ENCODE measurements at regions not wholly inside any gene's neighbourhood (a gene's known extent, or its start where the extent isn't known, plus 50 kb on each side); places are given as distances from the start of the nearest gene placed in this dataset.

DNA sequence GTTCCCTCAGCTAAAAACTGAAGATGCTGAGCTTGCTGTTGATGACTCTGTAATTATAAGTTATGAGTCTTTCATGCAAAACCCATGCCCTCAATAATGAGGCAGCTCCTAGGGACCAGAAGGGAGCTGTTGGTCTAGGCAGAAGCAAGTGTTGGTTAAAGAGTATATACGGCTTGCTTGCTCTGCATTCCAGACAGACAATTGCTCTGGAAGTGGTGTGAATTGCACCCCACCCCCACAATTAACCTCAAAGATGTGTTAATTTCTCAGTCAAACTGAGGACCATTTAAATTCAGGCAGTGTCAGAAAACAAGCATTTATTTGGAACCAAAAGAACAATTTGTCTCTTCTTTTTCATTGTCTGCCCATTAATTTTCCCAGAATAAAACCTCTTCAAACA lies 163.5 kb upstream of the EOMES start:
- Histone ChIP-seq H3K4me3 (ENCODE audit: insufficient read depth, low read depth, low read length) (no peak overlapping the region), H3K36me3 (replicated peaks; ENCODE audit: control insufficient read depth, insufficient read depth, low read length) (no peaks in the 10 kb centered on the region), H3K27me3 (ENCODE audit: control insufficient read depth, insufficient read depth, low read length) (peaks cover 8% of the 10 kb centered on the region; the same call in 1 of the 2 replicates)
- DNase-seq: no peak

GRCh38 chr3:27888562-27888961 lies 166.4 kb upstream of the EOMES start:
- Histone ChIP-seq H3K4me3 (ENCODE audit: insufficient read depth, low read depth, low read length) (no peak overlapping the region), H3K36me3 (replicated peaks; ENCODE audit: control insufficient read depth, insufficient read depth, low read length) (no peaks in the 10 kb centered on the region), H3K27me3 (ENCODE audit: control insufficient read depth, insufficient read depth, low read length) (peaks cover 6% of the 10 kb centered on the region; the same call in 1 of the 2 replicates)
- no peak for DNase-seq

DNA sequence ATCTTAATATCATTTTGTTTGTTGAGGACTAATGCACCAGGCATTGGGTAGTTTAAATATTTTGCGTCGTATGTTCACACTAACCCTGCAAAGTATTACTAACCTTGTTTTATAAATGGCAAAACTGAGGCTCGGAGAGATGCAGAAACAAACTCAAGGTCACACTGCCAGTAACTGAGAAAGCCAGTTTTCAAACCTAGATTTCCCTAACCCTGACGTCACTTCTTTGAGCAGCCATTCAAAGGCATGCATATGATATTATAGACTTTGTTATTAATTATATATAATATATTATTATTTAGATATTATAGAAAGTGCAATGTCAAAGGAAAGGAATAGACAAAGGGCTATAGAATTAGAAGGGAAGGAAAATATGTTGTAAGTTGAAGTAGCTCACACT lies 167.6 kb upstream of the EOMES start:
- Histone ChIP-seq H3K4me3 (ENCODE audit: insufficient read depth, low read depth, low read length) (no peak overlapping the region), H3K27me3 (ENCODE audit: control insufficient read depth, insufficient read depth, low read length) (peaks cover 6% of the 10 kb centered on the region; the same call in 1 of the 2 replicates), H3K36me3 (replicated peaks; ENCODE audit: control insufficient read depth, insufficient read depth, low read length) (no peaks in the 10 kb centered on the region)
- DNase-seq: no peak

DNA sequence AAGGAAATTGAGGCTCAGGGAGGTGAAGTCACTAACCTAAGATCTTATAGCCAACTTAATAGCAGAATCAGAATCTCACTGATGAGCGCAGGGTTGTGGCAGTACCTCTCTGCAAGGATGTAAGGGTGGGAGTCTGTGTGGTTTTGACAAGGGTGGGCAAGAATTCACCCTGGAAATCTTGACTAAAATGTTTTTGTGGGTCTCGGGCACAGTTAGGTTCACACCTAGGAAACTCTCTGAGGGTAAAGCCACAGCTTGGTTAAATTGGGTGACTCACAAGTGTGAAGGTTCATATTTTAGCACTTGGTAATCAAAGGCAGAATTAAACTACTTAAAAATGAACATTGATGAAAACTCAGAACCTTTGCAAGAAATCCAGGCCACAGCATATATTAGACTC lies 178.2 kb upstream of the EOMES start:
- no peak for DNase-seq
- Histone ChIP-seq H3K4me3 (ENCODE audit: insufficient read depth, low read depth, low read length) (no peak overlapping the region), H3K36me3 (replicated peaks; ENCODE audit: control insufficient read depth, insufficient read depth, low read length) (no peaks in the 10 kb centered on the region), H3K27me3 (ENCODE audit: control insufficient read depth, insufficient read depth, low read length) (no peaks in the 10 kb centered on the region)

DNA sequence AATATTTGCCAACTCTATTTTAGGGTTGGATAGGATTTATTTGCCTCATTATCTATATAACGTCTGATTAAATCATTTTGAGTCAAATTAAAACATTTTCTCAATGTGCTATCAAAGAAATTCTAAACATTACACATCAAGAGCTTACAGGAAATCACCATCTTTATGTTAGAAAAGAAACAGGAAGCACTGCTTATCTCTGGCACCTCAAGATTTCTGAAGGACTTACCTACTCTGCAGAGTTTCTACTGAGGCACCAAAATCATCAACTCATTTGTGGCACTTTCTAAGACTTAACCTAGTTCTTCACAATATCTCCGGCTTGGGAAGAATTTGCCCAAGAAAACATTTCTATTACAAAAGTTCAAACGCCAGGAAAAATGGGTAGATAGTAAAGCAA lies 181.3 kb upstream of the EOMES start:
- Histone ChIP-seq H3K27me3 (ENCODE audit: control insufficient read depth, insufficient read depth, low read length) (no peaks in the 10 kb centered on the region), H3K36me3 (replicated peaks; ENCODE audit: control insufficient read depth, insufficient read depth, low read length) (no peaks in the 10 kb centered on the region), H3K4me3 (ENCODE audit: insufficient read depth, low read depth, low read length) (no peak overlapping the region)
- no peak for DNase-seq

GRCh38 chr3:27905625-27906024 lies 183.5 kb upstream of the EOMES start:
- no peak for DNase-seq
- Histone ChIP-seq H3K4me3 (ENCODE audit: insufficient read depth, low read depth, low read length) (no peak overlapping the region), H3K36me3 (replicated peaks; ENCODE audit: control insufficient read depth, insufficient read depth, low read length) (no peaks in the 10 kb centered on the region), H3K27me3 (ENCODE audit: control insufficient read depth, insufficient read depth, low read length) (no peaks in the 10 kb centered on the region)

DNA sequence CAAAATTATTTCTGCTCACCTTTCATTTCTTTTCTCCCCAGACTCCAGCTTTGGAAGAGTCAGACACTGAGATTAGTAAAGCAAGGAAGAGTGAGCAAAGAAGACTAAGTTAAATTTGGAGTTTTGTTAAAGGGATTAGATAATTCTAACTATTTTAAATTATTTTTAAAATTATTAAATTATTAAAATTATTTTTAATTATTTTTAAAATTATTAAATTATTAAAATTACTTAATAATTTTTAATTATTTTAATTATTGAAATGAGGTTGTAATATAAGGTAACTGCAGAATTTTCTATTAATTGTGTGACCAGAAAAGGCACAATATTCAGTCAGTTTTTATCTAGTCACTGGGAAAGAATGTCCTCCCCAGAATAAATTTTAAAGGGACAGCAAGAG lies 185.0 kb upstream of the EOMES start:
- H3K36me3 ChIP-seq (replicated peaks; ENCODE audit: control insufficient read depth, insufficient read depth, low read length): no peaks in the 10 kb centered on the region
- no peaks in the 10 kb centered on the region for H3K27me3 ChIP-seq (ENCODE audit: control insufficient read depth, insufficient read depth, low read length)
- DNase-seq: no peak
- H3K4me3 ChIP-seq (ENCODE audit: insufficient read depth, low read depth, low read length): no peak overlapping the region

- DNase-seq: no peak
- Histone ChIP-seq H3K4me3 (ENCODE audit: insufficient read depth, low read depth, low read length) (no peak overlapping the region), H3K27me3 (ENCODE audit: control insufficient read depth, insufficient read depth, low read length) (no peaks in the 10 kb centered on the region), H3K36me3 (replicated peaks; ENCODE audit: control insufficient read depth, insufficient read depth, low read length) (no peaks in the 10 kb centered on the region)
These were observed 185.8 kb upstream of the EOMES start for GRCh38 chr3:27907929-27908328.

DNA sequence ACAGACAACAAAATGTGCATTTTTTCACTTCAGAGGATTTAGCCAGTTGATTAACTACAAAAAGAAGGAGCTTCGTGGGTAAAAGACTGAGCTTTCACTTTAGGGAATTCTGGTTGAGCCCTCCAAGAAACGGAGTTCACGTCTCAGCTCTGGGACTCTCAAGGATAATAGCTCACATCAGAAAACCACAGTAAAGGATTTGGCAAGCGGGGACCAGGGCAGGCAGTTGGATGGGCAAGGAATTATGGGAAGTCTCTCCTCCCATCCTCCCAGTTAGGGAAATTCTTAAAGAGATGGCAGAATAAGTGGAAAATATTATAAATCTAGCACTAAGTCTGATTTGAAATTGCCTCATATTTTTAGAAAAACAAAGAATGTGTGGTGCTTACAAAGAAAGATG lies 188.3 kb upstream of the EOMES start:
- Histone ChIP-seq H3K4me3 (ENCODE audit: insufficient read depth, low read depth, low read length) (no peak overlapping the region), H3K36me3 (replicated peaks; ENCODE audit: control insufficient read depth, insufficient read depth, low read length) (no peaks in the 10 kb centered on the region), H3K27me3 (ENCODE audit: control insufficient read depth, insufficient read depth, low read length) (no peaks in the 10 kb centered on the region)
- no peak for DNase-seq

GRCh38 chr3:27914199-27914598 lies 192.1 kb upstream of the EOMES start:
- DNase-seq: peak; percentile 39
- Histone ChIP-seq H3K36me3 (replicated peaks; ENCODE audit: control insufficient read depth, insufficient read depth, low read length) (no peaks in the 10 kb centered on the region), H3K4me3 (ENCODE audit: insufficient read depth, low read depth, low read length) (no peak overlapping the region), H3K27me3 (ENCODE audit: control insufficient read depth, insufficient read depth, low read length) (no peaks in the 10 kb centered on the region)

GRCh38 chr3:27923349-27924068 lies 201.4 kb upstream of the EOMES start:
- H3K27me3 ChIP-seq (ENCODE audit: control insufficient read depth, insufficient read depth, low read length): no peaks in the 10 kb centered on the region
- no peaks in the 10 kb centered on the region for H3K36me3 ChIP-seq (replicated peaks; ENCODE audit: control insufficient read depth, insufficient read depth, low read length)
- no peak for DNase-seq
- H3K4me3 ChIP-seq (ENCODE audit: insufficient read depth, low read depth, low read length): no peak overlapping the region

DNA sequence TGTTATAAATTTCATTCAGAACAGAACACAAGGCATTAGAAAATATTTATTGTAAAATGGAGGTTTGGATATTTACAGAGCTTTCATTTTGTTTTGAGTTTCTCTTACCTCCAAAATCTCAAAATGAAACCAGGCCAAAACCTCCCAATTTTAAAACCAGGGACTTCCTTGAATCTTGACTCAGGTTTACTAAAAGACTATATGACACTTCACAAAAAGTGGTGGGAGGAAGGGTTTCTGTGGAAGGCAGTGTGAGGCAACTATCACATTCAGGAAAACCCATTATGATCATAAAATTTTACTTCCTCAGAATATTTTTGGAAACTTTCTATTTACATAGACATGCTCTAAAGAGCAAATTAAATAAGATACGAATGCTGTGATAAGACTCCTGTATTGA lies 205.8 kb upstream of the EOMES start:
- H3K36me3 ChIP-seq (replicated peaks; ENCODE audit: control insufficient read depth, insufficient read depth, low read length): no peaks in the 10 kb centered on the region
- no peaks in the 10 kb centered on the region for H3K27me3 ChIP-seq (ENCODE audit: control insufficient read depth, insufficient read depth, low read length)
- no peak overlapping the region for H3K4me3 ChIP-seq (ENCODE audit: insufficient read depth, low read depth, low read length)
- no peak for DNase-seq

DNA sequence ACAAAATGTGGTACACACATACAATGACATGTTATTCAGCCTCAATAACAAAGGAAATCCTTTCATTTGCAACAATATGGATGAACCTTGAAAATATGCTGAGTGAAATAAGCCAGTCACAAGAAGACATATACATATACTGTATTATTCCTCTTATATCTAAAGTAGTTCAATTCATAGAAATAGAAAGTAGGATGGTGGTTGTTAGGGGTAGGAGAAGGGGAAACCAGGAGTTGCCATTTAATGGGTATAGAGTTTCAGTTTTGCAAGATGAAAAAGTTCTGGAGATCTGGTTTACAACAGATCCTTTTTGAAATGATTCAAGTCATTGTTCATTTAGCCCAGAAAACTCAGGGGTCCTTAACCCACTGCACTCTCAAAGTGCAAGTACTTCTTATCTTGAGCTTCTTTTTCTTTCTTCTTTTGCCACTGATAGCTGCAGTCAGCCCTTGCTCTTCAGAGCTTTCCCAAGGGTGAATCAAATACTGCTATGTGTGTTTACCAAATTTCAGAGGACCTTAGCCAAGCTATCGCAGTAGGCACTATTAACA lies 208.0 kb upstream of the EOMES start:
- no peaks in the 10 kb centered on the region for H3K27me3 ChIP-seq (ENCODE audit: control insufficient read depth, insufficient read depth, low read length)
- no peak overlapping the region for H3K4me3 ChIP-seq (ENCODE audit: insufficient read depth, low read depth, low read length)
- no peak for DNase-seq
- H3K36me3 ChIP-seq (replicated peaks; ENCODE audit: control insufficient read depth, insufficient read depth, low read length): no peaks in the 10 kb centered on the region

DNA sequence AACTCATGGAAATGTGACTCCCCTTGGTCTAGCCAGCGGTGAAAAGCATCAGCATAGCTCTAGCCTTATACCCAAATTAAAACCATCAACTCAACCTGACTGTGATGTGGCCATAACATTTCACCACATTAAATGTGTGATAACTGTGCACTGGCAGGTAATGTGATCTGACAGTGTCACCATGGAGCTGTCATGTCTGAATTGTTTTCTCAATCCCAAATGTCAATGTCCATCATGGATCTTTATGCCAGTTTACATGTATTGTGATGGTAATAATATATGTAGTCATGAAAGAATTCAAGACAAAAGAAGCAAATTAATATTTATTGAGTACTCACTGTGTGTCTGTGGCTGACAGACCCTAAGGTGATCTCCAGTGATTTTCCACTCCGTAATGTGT lies 213.4 kb upstream of the EOMES start:
- no peaks in the 10 kb centered on the region for H3K27me3 ChIP-seq (ENCODE audit: control insufficient read depth, insufficient read depth, low read length)
- no peak for DNase-seq
- H3K4me3 ChIP-seq (ENCODE audit: insufficient read depth, low read depth, low read length): no peak overlapping the region
- no peaks in the 10 kb centered on the region for H3K36me3 ChIP-seq (replicated peaks; ENCODE audit: control insufficient read depth, insufficient read depth, low read length)

- Histone ChIP-seq H3K36me3 (replicated peaks; ENCODE audit: control insufficient read depth, insufficient read depth, low read length) (no peaks in the 10 kb centered on the region), H3K27me3 (ENCODE audit: control insufficient read depth, insufficient read depth, low read length) (no peaks in the 10 kb centered on the region)
- DNase-seq: no peak
These were observed 217.4 kb upstream of the EOMES start for GRCh38 chr3:27939521-27939920.

GRCh38 chr3:27939940-27940339 lies 217.8 kb upstream of the EOMES start:
- no peak for DNase-seq
- H3K27me3 ChIP-seq (ENCODE audit: control insufficient read depth, insufficient read depth, low read length): no peaks in the 10 kb centered on the region
- no peak overlapping the region for H3K4me3 ChIP-seq (ENCODE audit: insufficient read depth, low read depth, low read length)
- H3K36me3 ChIP-seq (replicated peaks; ENCODE audit: control insufficient read depth, insufficient read depth, low read length): no peaks in the 10 kb centered on the region

More at GRCh38 chr3:27939521-27939920, 217.4 kb upstream of the EOMES start:
- no peak overlapping the region for H3K4me3 ChIP-seq (ENCODE audit: insufficient read depth, low read depth, low read length)

Data from H7 (cell line).